SK-N-SH (cell line): ENCODE measurements at regions not wholly inside any gene's neighbourhood (a gene's known extent, or its start where the extent isn't known, plus 50 kb on each side); places are given as distances from the start of the nearest gene placed in this dataset.

Source experiments
- CTCF ChIA-PET: fragments of 300-600, 350-600 bp; formaldehyde crosslinking; extraction: SDS; loops from one replicate; lab custom pipeline; 2021; lab: Yijun Ruan, JAX
- POLR2A ChIA-PET: fragments of 350-600 bp; sonication (Branson Sonifier 250); formaldehyde crosslinking; extraction: SDS; loops from one replicate; lab custom pipeline; 2020; ENCODE audit warnings: antibody characterized with exemption, inconsistent platforms; lab: Yijun Ruan, JAX
- DNase-seq: peaks from one replicate; pipeline ENCODE4 v3.0.0; 2012
- H2AFZ ChIP-seq: fragments of 200-600 bp; sonication (generic); 2 replicates; pipeline ENCODE4 v1.8.1; 2016; ENCODE audit warnings: antibody characterized with exemption, mild to moderate bottlenecking, low read depth
- H3F3A ChIP-seq: fragments of 200-600 bp; sonication (generic); replicated peaks from 2 replicates; pipeline ENCODE3; 2016; ENCODE audit warnings: antibody characterized with exemption, mild to moderate bottlenecking; ENCODE audit not compliant: insufficient read depth
- H3K27ac ChIP-seq, 2 experiments: fragments of 200-500 bp in 1 of 2; fragments of 200-600 bp in 1 of 2; sonication (Bioruptor generic) in 1 of 2; sonication (generic), shearing (Covaris generic) in 1 of 2; 2 replicates each; pipeline versions ENCODE4 v1.5.1 to v1.6.1; 2014 to 2016; ENCODE audit warnings: low read depth in 2 of 2, inconsistent platforms in 1 of 2, low read length in 1 of 2, mild to moderate bottlenecking in 1 of 2, mixed read lengths in 1 of 2
- H3K27me3 ChIP-seq: fragments of 200-600 bp; sonication (generic), shearing (Covaris generic); 2 replicates; pipeline ENCODE4 v1.6.1; 2016; ENCODE audit warnings: mixed run types; ENCODE audit not compliant: insufficient read depth
- H3K36me3 ChIP-seq, 2 experiments: fragments of 200-500 bp in 1 of 2; fragments of 200-600 bp in 1 of 2; sonication (Bioruptor generic) in 1 of 2; sonication (generic) in 1 of 2; replicated peaks in 1 of 2; 2 replicates each; pipeline versions ENCODE3 to v1.5.1; 2014 to 2016; ENCODE audit warnings: low read length in 1 of 2, mild to moderate bottlenecking in 1 of 2; ENCODE audit not compliant: insufficient read depth in 2 of 2, control insufficient read depth in 1 of 2
- H3K4me1 ChIP-seq, 2 experiments: fragments of 200-500 bp in 1 of 2; fragments of 200-600 bp in 1 of 2; sonication (Bioruptor generic) in 1 of 2; sonication (generic), shearing (Covaris generic) in 1 of 2; 2 replicates each; pipeline versions ENCODE4 v1.5.1 to v1.6.1; 2014 to 2016; ENCODE audit warnings: low read depth in 1 of 2, low read length in 1 of 2, mixed run types in 1 of 2; ENCODE audit not compliant: insufficient read depth in 2 of 2, control insufficient read depth in 1 of 2
- H3K4me2 ChIP-seq: fragments of 200-600 bp; sonication (generic), shearing (Covaris generic); 2 replicates; pipeline ENCODE4 v1.6.1; 2017; ENCODE audit warnings: mixed run types
- H3K4me3 ChIP-seq, 2 experiments: fragments of 200-500 bp in 1 of 2; fragments of 200-600 bp in 1 of 2; sonication (Bioruptor generic) in 1 of 2; sonication (generic), shearing (Covaris generic) in 1 of 2; 2 replicates each; pipeline versions ENCODE4 v1.5.1 to v1.8.1; 2014 to 2016; ENCODE audit warnings: low read depth in 2 of 2, inconsistent platforms in 1 of 2, low read length in 1 of 2, mild to moderate bottlenecking in 1 of 2, mixed read lengths in 1 of 2, moderate library complexity in 1 of 2
- H3K79me2 ChIP-seq: fragments of 200-600 bp; sonication (generic); 2 replicates; pipeline ENCODE4 v1.8.1; 2017; ENCODE audit warnings: mild to moderate bottlenecking; ENCODE audit not compliant: insufficient read depth
- H3K9ac ChIP-seq: fragments of 200-600 bp; sonication (generic); 2 replicates; pipeline ENCODE4 v1.6.1; 2017; ENCODE audit warnings: mixed run types
- H3K9me2 ChIP-seq: fragments of 200-600 bp; sonication (generic); 2 replicates; pipeline ENCODE4 v1.6.1; 2017; ENCODE audit warnings: mixed run types
- H3K9me3 ChIP-seq: fragments of 200-600 bp; sonication (generic); 2 replicates; pipeline ENCODE4 v1.6.1; 2017; ENCODE audit warnings: mixed run types, mild to moderate bottlenecking, moderate library complexity
- H4K20me1 ChIP-seq: fragments of 200-600 bp; sonication (generic); 2 replicates; pipeline ENCODE4 v1.6.1; 2017; ENCODE audit warnings: mild to moderate bottlenecking, mixed run types; ENCODE audit not compliant: insufficient read depth
- CHD2 ChIP-seq: fragments of 150-350 bp; IDR thresholded peaks from 2 replicates; pipeline ENCODE4 v1.6.1; 2018; ENCODE audit warnings: low read length; ENCODE audit not compliant: partially characterized antibody
- EP300 ChIP-seq, 2 experiments: IDR thresholded peaks; 2 replicates each; pipeline versions ENCODE4 v1.4.0 to v1.6.1; 2012; ENCODE audit warnings: borderline replicate concordance in 1 of 2, low read depth in 1 of 2, low read length in 1 of 2
- FOXM1 ChIP-seq: IDR thresholded peaks from 2 replicates; pipeline ENCODE4 v1.4.0; 2012; ENCODE audit warnings: low read depth, mild to moderate bottlenecking
- GABPA ChIP-seq: IDR thresholded peaks from 2 replicates; pipeline ENCODE4 v1.4.0; 2012; ENCODE audit warnings: low read depth, mild to moderate bottlenecking
- GATA2 ChIP-seq: sonication (generic); formaldehyde crosslinking; IDR thresholded peaks from 2 replicates; pipeline ENCODE4 v1.5.0; 2020; ENCODE audit warnings: mild to moderate bottlenecking, missing genetic modification reagents
- MAX ChIP-seq: IDR thresholded peaks from 2 replicates; pipeline ENCODE4 v1.4.0; 2012; ENCODE audit warnings: low read depth
- MEF2A ChIP-seq: IDR thresholded peaks from 2 replicates; pipeline ENCODE4 v1.4.0; 2012; ENCODE audit warnings: low read depth, borderline replicate concordance
- MXI1 ChIP-seq: IDR thresholded peaks from 2 replicates; pipeline ENCODE4 v1.6.1; 2012; ENCODE audit warnings: mild to moderate bottlenecking, low read depth, low read length, improper control_type of control experiment
- NFIC ChIP-seq: IDR thresholded peaks from 2 replicates; pipeline ENCODE4 v1.4.0; 2012; ENCODE audit warnings: borderline replicate concordance
- POLR2AphosphoS5 ChIP-seq: IDR thresholded peaks from 2 replicates; pipeline ENCODE4 v1.6.1; 2012; ENCODE audit warnings: low read depth, low read length
- RAD21 ChIP-seq: IDR thresholded peaks from 2 replicates; pipeline ENCODE4 v1.6.1; 2012; ENCODE audit warnings: mild to moderate bottlenecking, low read length
- RCOR1 ChIP-seq: fragments of 150-350 bp; IDR thresholded peaks from 2 replicates; pipeline ENCODE4 v1.6.1; 2017; ENCODE audit warnings: antibody characterized with exemption, low read length
- REST ChIP-seq: IDR thresholded peaks from 2 replicates; pipeline ENCODE4 v1.6.1; 2012; ENCODE audit warnings: mild to moderate bottlenecking, low read depth, low read length, moderate library complexity
- RFX5 ChIP-seq: IDR thresholded peaks from 2 replicates; pipeline ENCODE4 v1.6.1; 2012; ENCODE audit warnings: mild to moderate bottlenecking, improper control_type of control experiment, low read length
- SIN3A ChIP-seq: IDR thresholded peaks from 2 replicates; pipeline ENCODE4 v1.6.1; 2012; ENCODE audit warnings: low read depth, mild to moderate bottlenecking, low read length, moderate library complexity, borderline replicate concordance
- SMC3 ChIP-seq: IDR thresholded peaks from 2 replicates; pipeline ENCODE4 v1.6.1; 2012; ENCODE audit warnings: low read depth, low read length, improper control_type of control experiment
- TAF1 ChIP-seq: IDR thresholded peaks from 2 replicates; pipeline ENCODE4 v1.6.1; 2012; ENCODE audit warnings: low read depth, mild to moderate bottlenecking, low read length, moderate library complexity, borderline replicate concordance
- TCF12 ChIP-seq: IDR thresholded peaks from 2 replicates; pipeline ENCODE4 v1.4.0; 2012
- WGBS: methylation state at CpG from one replicate; pipeline ENCODE4 v1.1.6; 2017; ENCODE audit warnings: low lambda C conversion rate; 5-methylcytosine and 5-hydroxymethylcytosine counted together
- TF ChIP-seq, protein P1 (sequence below): fragments of 200-600 bp; sonication (generic); IDR thresholded peaks from 2 replicates; pipeline ENCODE4 v1.6.1; 2017; ENCODE audit warnings: antibody characterized with exemption, mild to moderate bottlenecking, moderate library complexity

DNA sequence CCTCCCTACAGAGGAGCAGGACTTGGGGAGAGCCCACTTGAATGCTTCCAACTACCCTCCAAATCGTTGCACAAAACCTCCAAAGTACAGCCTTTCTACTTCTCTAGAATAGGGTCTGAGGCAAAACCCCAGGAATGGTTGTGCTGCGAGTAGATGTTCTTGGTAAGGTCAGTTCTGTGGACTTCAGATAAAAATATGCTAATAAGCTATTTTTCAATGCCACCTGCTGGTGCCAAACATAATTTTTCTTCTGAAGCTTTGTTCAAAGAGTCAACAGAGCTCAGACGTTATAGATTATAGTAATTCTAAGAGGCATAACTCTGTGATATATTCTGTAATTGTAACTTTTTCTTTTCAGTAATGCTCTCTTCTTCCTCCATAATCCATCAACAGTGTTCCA lies 425.7 kb downstream of the GPAT3 start:
- H3K79me2 ChIP-seq = no peaks in the 10 kb centered on the region
- H3K27ac ChIP-seq = no peak overlapping the region
- ChIA-PET CTCF (interaction anchor here (1.7 kb wide), 1 partner anchor 317 kb away, joined by 6 read pairs; no protein-coding TSS in a partner anchor), POLR2A (no interaction called here)
- no peak overlapping the region for H3K4me3 ChIP-seq
- no peak for TF ChIP-seq MEF2A
- peak; percentile 25 for TF ChIP-seq RAD21
- TF ChIP-seq MAX = no peak
- no peak for TF ChIP-seq CHD2
- TF ChIP-seq NFIC = no peak
- TF ChIP-seq SIN3A = no peak
- TF ChIP-seq TAF1 = no peak
- TF ChIP-seq, protein P1, sequence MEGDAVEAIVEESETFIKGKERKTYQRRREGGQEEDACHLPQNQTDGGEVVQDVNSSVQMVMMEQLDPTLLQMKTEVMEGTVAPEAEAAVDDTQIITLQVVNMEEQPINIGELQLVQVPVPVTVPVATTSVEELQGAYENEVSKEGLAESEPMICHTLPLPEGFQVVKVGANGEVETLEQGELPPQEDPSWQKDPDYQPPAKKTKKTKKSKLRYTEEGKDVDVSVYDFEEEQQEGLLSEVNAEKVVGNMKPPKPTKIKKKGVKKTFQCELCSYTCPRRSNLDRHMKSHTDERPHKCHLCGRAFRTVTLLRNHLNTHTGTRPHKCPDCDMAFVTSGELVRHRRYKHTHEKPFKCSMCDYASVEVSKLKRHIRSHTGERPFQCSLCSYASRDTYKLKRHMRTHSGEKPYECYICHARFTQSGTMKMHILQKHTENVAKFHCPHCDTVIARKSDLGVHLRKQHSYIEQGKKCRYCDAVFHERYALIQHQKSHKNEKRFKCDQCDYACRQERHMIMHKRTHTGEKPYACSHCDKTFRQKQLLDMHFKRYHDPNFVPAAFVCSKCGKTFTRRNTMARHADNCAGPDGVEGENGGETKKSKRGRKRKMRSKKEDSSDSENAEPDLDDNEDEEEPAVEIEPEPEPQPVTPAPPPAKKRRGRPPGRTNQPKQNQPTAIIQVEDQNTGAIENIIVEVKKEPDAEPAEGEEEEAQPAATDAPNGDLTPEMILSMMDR = peak; percentile 56
- no peak for TF ChIP-seq FOXM1
- no peak for TF ChIP-seq RFX5
- TF ChIP-seq POLR2AphosphoS5 = no peak
- no peak for TF ChIP-seq RCOR1
- TF ChIP-seq GABPA = no peak
- no peak for TF ChIP-seq GATA2 (CRISPR knock-in tag)
- TF ChIP-seq REST = no peak
- TF ChIP-seq TCF12 = no peak
- TF ChIP-seq EP300 (IDR thresholded peaks at IDR 0.05; ENCODE audit: borderline replicate concordance in 1 of 2, low read depth in 1 of 2, low read length in 1 of 2) = no peak
- TF ChIP-seq SMC3 = peak; percentile 12; the same call in 1 of the 2 replicates
- no peak for TF ChIP-seq MXI1
- peaks cover 8% of the 10 kb centered on the region; the same call in 1 of the 2 replicates for H3K27me3 ChIP-seq
- H4K20me1 ChIP-seq = no peaks in the 10 kb centered on the region
- no peak for DNase-seq
- H3F3A ChIP-seq = no peaks in the 10 kb centered on the region
- no peaks in the 10 kb centered on the region for H3K36me3 ChIP-seq
- H3K9ac ChIP-seq = no peak overlapping the region
- no peak overlapping the region for H2AFZ ChIP-seq
- H3K9me2 ChIP-seq = no peaks in the 10 kb centered on the region
- H3K4me2 ChIP-seq = no peak overlapping the region
- 1% methylated on average over 3 of the region's 3 CpGs for WGBS
- no peaks in the 10 kb centered on the region for H3K9me3 ChIP-seq
- H3K4me1 ChIP-seq = no peaks in the 10 kb centered on the region
